CMK (cell line): ENCODE measurements at regions not wholly inside any gene's neighbourhood (a gene's known extent, or its start where the extent isn't known, plus 50 kb on each side); places are given as distances from the start of the nearest gene placed in this dataset.
"Not testable (repeated sequence)": the region's sequence is repeated elsewhere in the genome, so short reads cannot be mapped to it uniquely, and the experiment has no call there.

Source experiments
- DNase-seq: peaks from one replicate; pipeline ENCODE4 v3.0.0-alpha.2; 2010; ENCODE audit warnings: low read depth

DNA sequence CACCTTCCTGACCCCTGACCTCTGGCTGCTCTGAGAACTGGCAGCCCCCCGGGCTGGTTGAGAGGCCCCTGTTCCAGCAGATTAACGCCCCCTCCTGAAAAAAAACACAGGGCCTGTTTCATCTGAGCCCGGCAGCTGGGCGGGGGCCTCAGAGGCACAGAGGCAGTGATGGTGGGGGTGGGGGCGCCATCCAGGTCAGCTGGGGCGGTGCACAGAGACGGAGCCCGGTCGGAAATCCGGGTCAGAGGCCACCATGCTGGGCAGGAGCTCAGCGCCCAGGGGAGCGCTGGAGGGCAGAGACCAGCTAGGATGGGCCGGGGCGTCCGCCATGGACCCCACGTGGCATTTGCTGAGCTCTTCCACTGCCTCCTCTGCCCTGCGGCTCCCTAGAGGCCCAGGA is 68.0 kb downstream of the UNCX start:
- no peak for DNase-seq

DNA sequence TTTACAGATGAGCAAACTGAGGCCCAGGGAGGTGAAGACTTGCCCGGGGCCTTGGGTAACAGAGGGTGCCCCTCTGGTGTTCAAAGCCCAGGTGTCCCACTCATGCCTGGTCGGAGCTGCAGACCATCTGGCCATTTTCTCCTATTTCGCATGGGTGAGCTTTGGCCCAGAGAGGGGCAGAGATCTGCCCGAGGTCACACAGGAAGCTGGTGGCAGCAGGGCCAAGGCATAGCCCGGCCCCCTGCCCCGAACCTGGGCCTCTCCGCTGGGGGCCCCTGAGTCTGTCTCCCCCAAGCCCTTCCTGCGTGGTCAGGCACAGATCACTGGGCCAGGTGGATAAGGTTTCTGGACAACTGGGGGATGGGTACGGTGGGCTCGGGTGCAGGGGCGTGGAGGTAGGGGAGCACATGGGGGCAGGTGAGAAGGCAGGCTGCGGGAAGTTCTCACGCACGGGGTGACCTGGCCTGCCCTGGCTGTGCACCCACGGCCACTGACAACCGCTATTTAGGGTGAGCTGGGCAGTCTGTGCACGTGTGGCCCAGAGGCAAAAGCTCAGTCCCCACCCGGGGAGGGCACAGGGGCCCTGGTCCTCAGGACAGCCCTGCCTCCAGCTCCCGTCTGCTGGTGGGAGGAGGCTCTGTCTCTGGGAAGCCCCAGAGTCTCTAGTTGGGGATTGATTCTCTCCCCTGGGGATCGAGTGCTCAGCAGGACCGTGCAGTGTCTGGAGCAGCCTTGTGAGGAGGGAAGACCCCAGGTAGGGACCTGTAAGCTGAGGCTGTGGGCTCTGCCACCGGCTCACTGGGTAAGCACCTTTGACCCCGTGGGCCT is 68.6 kb downstream of the UNCX start:
- no peak for DNase-seq

DNA sequence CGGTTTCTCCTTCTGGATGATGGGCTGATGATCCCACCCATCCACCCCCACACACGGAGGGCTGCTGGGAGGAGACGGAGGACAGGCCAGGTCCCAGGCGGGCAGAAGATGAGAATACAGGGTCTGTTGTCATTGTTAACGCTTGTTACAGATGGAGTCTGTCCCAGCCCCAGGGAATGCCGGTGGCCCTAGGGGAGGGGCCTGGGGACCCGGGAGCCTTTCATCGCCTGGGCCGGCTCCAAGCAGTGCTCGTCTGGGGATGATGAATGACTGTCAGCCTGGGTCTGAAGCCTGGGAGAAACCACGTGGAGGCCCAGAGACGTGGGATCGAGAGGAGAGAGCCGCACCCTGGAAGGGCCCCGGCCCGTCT is 69.2 kb downstream of the UNCX start:
- DNase-seq, result no peak

DNA sequence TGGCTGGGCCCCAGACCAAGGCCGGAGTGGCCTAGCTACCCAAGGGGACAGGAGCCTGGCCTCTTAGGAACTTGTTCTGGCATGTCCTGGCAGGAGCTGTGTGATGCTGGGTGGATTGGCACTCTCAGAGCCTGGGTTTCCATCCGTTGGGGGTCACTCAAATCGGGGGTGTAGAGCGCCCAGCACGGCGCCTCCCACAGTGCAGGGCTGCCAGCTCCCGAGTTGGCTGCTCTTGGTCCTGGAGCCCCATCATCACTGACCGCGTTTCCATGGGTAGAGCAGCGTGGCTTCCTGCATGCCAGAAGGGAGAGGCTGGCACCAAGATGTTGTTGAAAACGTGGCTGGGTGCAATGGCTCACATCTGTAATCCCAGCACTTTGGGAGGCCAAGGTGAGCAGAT is 70.3 kb downstream of the UNCX start:
- DNase-seq, result no peak

DNA sequence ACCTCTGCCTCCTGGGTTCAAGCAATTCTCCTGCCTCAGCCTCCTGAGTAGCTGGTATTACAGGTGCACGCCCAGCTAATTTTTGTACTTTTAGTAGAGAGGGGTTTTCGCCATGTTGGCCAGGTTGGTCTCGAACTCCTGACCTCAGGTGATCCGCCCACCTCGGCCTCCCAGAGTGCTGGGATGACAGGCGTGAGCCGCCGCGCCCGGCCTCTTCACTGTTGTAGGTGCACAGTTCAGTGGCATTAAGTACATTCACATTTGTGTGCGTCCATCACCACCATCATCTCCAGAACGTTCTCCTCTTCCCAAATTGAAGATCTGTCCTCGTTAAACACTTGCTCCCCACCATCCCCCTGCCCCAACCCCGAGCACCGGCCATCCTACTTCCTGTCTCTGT is 71.3 kb downstream of the UNCX start:
- DNase-seq, result not testable (repeated sequence)

DNA sequence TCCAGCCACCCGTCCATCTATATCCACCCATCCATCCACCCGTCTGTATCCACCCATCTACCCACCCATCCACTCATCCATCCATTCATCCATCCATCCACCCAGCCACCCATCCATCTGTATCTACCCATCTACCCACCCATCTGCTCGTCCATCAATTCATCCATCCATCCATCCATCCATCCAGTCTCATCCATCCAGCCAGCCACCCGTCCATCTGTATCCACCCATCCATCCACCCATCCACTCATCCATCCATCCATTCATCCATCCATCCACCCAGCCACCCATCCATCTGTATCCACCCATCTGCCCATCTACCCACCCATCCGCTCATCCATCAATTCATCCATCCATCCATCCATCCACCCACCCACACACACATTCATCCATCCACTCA is 73.2 kb downstream of the UNCX start:
- DNase-seq, result no peak

DNA sequence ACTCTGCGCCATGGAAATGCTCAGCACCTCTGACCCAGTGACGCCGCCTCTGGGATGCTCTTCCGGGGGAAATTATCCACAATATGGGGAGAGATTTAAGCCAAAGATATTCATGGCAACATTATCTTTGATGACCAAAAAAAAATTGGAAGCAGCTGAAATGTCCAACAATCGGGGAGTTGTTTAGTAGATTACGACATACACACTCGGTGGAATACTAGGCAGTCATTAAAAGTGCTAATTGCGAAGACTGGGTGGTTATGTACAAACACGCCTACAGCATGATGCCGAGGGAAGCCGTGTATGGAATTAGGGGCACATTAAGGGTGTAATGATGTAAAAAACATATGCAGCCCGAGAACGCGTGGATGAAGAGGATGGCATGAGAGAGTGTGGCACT is 75.2 kb downstream of the UNCX start:
- DNase-seq, result no peak

DNA sequence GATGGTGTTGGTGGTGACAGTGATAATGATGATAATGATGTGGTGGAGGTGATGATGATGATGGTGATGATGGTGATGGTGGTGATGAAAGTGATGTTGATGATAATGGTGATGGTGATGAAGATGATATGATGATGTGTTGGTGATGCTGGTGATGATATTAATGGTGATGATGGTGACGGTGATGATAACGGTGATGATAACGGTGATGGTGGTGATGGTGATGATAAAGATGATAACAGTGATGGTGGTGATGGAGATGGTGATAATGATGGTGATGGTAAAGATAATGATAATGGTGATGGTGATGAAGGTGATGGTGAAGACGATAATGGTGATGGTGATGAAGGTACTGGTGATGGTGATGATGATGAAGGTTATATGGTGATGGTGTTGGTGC is 76.6 kb downstream of the UNCX start:
- DNase-seq, result no peak

DNA sequence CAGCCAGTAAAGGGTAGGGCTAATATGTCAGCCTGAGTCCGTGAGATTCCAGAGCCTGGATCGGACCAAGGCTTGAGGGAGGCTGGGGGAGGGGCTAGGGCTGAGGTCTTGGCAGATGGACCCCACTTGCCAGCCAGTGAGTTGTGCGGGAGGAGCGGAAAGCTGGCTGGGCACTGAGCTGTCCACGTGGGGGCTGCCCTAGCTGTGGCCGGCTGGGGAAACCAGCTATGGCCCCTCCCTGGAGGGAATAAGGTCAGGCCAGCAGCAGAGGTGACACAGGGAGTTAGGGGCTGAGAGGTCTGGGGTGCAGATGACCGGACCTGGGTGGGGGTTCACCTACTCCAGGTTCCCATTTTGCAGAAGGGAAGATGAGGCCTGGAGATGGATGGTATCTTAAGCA is 77.3 kb downstream of the UNCX start:
- DNase-seq, result no peak

DNA sequence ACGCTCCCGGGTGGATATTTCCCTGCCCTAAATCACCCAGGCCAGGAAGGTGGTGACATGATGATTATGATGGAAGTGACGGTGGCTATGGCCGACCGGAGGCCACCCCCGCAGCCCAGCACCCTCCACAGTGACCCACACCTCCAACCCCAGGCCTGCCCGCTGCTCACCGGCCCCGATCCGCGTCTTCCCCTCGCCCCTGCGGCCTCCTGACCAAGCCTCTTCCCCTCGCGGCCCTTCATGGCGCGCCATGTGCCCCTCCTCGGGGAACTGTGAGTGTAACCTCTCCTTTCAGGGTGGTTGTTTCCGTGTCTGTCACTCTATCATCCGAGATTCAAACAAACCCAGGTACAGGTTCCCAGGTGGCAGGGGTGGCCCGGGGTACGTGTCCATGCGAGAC is 78.3 kb downstream of the UNCX start:
- no peak for DNase-seq

DNA sequence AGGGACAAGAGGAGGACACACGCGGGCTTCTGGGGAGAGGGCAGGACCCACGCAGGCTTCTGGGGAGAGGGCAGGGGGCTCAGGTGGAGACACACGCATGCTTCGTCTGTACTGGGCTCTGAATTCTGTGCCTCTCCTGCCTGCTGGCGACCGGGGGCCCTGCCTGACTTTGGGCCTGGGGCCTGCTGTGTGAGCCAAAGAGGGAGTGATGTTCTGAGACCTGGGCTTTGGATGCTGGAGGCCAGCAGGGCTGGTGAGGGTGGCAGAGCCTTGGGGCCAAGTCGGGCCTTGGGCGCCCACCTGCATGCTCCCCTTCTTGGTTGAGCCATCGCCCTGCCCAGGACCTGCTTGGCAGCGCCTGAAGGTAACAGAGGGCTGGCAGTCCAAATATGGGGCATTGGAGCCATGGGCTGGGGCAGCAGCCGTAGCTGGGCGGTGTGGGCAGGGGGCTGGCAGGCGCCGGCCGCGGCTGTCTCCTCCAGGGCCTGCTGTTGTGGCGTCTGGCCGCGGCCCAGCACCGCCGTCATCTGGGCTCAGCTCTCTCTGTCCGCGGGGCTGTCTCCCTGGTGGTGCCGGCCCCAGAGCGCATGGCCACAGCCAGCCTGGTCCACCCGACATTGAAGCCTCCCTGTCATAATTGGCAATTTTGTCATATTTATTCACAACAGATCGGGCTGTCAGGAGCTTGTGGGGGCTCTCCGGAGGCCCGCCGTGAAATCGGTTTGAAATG is 78.9 kb downstream of the UNCX start:
- DNase-seq, result no peak

DNA sequence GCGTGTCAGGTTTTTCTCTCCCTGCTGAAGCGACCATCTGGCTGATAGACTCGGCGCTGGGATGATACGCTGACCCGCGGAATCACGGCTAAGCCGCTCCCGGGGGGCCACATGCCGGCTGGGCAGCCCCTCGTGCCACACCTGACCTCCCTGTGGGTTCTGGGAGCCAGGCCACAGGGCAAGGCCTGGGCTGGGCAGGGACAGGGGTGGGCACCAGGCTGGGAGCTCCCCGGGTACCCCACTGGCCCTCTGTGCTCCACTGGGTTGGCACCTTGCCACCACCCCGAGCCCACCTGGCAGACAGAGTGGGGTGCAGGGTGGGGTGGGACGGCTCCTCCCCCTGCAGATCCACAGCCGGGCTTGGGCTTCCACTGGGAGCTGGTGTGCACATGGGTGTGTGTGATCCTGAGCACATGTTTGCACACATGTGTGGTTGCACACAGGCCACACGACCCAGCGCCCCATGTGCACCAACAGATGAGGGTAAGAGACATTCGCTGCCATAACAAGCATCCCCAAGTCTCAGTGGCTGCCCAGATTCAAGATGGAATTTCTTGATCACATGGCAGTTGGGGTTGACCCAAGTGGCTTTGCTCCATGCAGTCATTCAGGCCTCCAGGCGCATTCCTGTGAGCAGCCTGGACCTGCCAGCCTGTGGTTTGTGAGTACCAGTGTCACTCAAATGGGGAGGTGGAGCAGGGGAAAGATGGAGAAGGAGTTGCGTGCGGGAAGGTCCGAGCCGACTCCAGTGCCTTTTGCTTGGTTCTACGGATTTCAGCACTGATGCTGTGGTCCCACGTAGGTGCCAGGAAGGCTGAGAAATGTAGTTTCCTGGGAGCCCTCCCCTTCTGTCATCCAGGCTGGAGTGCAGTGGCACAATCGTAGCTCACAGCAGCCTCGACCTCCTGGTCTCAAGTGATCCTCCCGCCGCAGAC is 79.7 kb downstream of the UNCX start:
- DNase-seq, result no peak

DNA sequence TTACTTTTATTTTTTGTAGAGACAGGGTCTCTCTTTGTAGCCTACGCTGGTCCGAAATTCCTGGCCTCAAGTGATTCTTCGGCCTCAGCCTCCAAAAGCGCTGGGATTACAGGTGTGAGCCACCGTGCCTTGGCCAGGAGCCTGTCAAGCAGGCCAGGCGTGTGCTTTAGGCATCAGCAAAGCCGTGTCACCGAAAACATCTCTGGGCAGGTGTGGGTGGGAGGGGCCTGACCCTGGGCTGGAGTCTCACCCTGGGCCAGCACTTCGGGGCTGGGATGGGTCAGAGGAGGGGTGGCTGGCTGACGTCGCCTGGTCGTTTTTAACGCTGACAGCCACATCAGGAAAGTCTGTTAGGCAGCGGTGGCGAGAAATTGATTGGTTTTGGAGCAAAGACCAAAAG is 80.9 kb downstream of the UNCX start:
- DNase-seq, result no peak

DNA sequence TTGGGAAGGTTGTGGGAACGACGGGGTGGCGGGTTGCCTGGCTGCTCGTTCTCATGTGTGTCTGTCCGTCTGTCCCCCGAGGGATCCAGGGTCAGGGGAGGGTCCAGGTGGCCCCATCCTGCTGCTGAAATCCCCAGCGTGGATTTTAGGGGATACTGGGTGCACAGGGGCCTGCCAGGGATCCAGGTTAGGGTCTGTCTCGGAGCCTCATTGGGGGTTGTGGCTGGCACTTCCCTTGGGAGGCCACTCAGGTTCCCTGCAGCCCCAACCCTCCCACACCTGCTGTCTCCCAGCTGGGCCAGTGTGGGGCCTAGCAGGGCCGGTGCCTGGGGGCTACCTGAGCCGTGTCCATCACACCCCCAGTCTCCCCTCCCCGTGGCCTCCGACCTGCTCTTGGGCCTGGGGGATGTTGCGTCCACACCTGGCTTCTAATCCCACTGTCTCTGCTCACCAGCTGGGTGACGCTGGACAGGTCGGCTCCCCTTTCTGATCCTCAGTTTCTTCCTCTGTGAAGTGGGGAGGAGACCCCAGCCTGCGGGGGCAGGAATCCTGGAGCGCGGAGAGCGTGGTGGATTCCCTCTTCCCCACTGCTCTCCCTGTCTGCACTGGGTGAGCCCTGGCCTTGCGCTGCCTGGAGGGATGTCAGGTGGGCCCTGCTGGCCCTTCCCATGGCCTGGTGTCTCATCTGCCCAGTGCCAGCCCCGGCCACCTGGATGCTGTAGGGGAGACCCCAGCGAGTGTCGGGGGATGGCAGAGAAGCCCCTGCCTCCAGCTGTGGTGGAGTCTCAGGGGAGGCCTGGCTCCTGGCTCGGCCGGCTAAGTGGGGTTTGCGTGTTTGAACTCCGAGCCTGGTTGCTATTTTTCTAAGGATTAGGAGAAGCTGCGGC is 81.6 kb downstream of the UNCX start:
- DNase-seq, result no peak

DNA sequence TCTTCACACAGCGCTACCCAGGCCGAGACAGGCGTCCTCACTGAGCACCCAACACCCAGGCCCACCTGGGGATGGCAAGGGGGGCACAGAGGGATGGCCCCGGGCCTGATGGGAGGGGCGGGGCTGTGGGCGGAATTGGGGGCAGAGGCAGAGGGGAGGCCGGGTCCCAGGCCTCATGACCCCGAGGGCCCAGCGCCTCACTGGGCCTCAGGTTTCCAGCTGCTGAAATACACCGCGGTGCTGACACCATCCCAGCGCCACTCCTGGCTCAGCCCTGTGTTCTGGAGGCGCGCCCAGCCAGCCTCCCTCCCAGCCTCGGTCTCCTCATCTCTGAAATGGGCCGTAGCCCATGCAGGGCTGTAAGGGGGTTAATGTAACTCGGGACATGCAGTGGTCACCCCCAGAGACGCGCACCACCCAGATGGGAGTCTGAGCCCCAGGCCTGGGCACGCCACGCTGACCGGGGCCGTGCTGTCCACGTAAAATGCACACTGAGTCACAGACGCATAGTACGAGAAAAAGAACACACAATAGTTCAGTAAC is 82.3 kb downstream of the UNCX start:
- no peak for DNase-seq

DNA sequence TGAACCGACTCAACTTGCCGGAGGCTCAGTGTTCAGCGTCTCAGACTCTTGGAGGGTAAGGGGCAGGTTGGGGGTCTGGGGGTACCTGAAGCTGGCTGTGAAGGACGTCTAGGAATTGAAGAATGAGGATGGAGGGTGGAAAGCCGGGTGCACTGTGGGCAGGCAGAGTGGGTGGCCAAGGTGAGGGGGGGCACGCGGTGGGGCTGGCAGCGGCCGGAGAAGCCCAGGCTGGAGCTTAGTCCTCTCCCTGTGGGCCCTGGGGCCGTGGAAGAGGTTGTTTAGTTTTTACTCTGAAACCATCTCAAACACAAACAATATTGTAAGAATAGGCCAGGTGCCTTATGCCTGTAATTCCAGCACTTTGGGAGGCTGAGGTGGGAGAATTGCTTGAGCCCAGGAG is 83.4 kb downstream of the UNCX start:
- DNase-seq, result no peak

DNA sequence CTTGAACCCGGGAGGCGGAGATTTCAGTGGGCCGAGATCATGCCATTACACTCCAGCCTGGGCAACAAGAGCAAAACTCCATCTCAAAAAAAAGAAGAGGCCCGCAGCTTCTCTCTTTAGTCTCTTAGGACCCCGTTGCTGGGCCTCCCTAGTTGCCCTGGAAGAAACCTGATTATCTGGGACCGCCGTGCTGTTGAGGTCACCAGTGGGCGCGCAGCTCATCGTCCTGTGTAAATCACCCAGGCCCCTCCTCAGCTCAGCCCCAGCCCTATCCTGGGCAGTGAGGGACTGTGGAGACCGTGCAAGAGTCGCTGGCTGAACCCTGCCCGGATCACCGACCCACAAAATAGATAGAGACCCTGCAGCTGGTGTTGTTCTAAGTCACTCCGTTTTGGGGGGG is 85.0 kb downstream of the UNCX start:
- DNase-seq, result no peak

DNA sequence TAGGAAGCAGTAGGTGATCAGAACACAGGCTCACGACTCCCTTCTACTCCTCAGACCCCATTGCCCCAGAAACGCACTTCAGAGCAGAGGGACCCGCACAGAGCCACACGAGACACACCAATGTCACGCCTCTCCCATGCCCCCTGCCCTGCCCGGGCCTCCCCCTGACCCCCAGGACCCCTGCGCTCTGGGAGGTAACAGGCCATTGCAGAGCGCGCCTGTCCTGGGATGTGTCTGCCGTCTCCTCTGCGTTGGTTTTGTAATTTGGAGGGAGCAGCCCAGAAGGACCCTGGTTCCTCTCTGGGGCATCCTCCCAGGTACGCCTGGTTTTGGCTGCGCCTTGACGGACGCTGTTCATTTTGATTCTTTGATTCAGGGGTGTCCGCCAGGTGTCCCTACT is 85.4 kb downstream of the UNCX start:
- DNase-seq, result no peak

DNA sequence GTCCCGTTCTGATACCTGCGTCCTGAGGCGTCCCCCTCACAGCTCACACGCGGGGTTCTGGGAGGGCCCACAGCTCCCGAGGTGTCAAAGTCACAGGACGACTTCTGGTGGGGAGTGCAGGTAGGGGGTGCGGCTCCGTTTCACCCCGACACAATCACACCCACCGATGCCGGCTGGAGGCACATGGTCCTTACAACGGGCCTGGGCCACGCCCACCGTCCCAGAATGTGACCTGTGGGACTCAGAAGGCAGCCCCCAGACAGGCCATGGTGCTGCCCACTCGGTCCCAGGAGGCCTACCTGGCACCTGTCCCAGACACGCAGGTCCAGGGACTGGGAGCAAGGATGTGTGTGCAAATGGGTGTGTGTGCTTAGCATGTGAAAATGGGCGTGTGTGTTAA is 86.0 kb downstream of the UNCX start:
- DNase-seq, result no peak

DNA sequence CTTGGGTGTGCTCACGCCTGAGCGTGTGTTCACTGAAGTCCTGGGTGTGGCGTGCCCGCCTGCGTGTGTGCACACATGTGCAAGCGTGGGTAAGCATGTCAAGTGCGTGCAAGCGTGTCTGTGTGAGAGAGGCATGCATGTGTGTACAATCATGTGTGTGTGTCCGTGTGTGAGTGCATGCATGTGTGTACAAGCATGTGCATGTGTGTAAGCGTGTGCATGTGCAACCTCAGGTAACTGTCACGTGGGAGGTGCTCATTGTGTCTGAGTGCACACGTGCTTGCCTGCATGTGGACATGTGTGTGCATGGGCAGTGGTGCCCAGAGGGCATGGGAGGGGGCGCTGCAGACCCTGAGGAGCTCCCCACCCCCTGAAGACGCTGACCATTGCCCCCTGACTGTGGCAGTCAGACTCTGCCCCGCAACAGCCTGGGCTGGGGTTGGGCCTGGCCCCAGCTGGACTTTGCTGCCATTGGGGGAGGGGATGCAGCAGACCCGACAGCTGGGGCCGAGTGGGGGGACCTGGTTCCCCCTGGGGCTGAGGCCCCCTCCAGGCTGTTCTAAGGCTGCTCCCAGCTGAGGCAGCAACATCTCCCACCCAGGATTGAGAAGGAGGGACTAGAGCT is 88.1 kb downstream of the UNCX start:
- DNase-seq, result no peak
